ENCODE measurements at regions not wholly inside any gene's neighbourhood (a gene's known extent, or its start where the extent isn't known, plus 50 kb on each side); places are given as distances from the start of the nearest gene placed in this dataset.

GRCh38 chr5:125874717-125875116 is 548.5 kb upstream of the GRAMD2B start:
- H3K9me3 ChIP-seq (replicated peaks in 1 of 3), result no peaks in the 10 kb centered on the region
- H3K4me3 ChIP-seq, result no peak overlapping the region
- TF ChIP-seq CTCF (IDR thresholded peaks at IDR 0.05), result no peak
- no peak for TF ChIP-seq POLR2A (IDR thresholded peaks at IDR 0.05)

GRCh38 chr5:125877248-125877647 is 546.0 kb upstream of the GRAMD2B start:
- intact Hi-C loops (cut with DNase I), result no loop called here
- Histone ChIP-seq H3K4me3 (no peak overlapping the region), H3K36me3 (replicated peaks in 1 of 2) (no peaks in the 10 kb centered on the region), H3K27me3 (no peaks in the 10 kb centered on the region), H3K9me3 (replicated peaks in 1 of 3) (no peaks in the 10 kb centered on the region), H3K4me1 (replicated peaks in 1 of 2) (peaks cover 0 to 10% of the 10 kb centered on the region in 2 donors), H3K27ac (no peak overlapping the region)
- no peak for TF ChIP-seq CTCF (IDR thresholded peaks at IDR 0.05)
- no peak for TF ChIP-seq POLR2A (IDR thresholded peaks at IDR 0.05)
- no peak for DNase-seq
- 75 to 85% (median 79%) methylated on average over 3 of the region's 3 CpGs for WGBS, 4 donors

More at GRCh38 chr5:125874717-125875116, 548.5 kb upstream of the GRAMD2B start:
- H3K27me3 ChIP-seq, result no peaks in the 10 kb centered on the region
- no peak for DNase-seq
- no peak overlapping the region for H3K27ac ChIP-seq
- no peaks in the 10 kb centered on the region for H3K36me3 ChIP-seq (replicated peaks in 1 of 2)
- peaks cover 0 to 10% of the 10 kb centered on the region in 2 donors for H3K4me1 ChIP-seq (replicated peaks in 1 of 2)
- WGBS, 4 donors, result 81 to 86% (median 85%) methylated on average over 4 of the region's 4 CpGs
- intact Hi-C loops (cut with DNase I), result no loop called here

GRCh38 chr5:125882061-125882460 is 541.1 kb upstream of the GRAMD2B start:
- Histone ChIP-seq H3K9me3 (replicated peaks in 1 of 3) (no peaks in the 10 kb centered on the region), H3K36me3 (replicated peaks in 1 of 2) (no peaks in the 10 kb centered on the region), H3K4me3 (no peak overlapping the region), H3K27me3 (no peaks in the 10 kb centered on the region), H3K4me1 (replicated peaks in 1 of 2) (no peaks in the 10 kb centered on the region), H3K27ac (no peak overlapping the region)
- 72 to 88% (median 82%) methylated on average over 1 of the region's 1 CpG for WGBS, 4 donors
- no peak for DNase-seq
- TF ChIP-seq CTCF (IDR thresholded peaks at IDR 0.05) (no peak), POLR2A (IDR thresholded peaks at IDR 0.05) (no peak)
- intact Hi-C loops (cut with DNase I), result no loop called here

GRCh38 chr5:125883223-125883622 is 540.0 kb upstream of the GRAMD2B start:
- H3K9me3 ChIP-seq (replicated peaks in 1 of 3), result no peaks in the 10 kb centered on the region
- no peaks in the 10 kb centered on the region for H3K4me1 ChIP-seq (replicated peaks in 1 of 2)
- intact Hi-C loops (cut with DNase I), result no loop called here
- DNase-seq, result no peak
- TF ChIP-seq POLR2A (IDR thresholded peaks at IDR 0.05) (no peak), CTCF (IDR thresholded peaks at IDR 0.05) (no peak)
- H3K27me3 ChIP-seq, result no peaks in the 10 kb centered on the region
- no peak overlapping the region for H3K27ac ChIP-seq
- 82 to 88% (median 84%) methylated on average over 4 of the region's 4 CpGs for WGBS, 4 donors
- H3K4me3 ChIP-seq, result no peak overlapping the region
- H3K36me3 ChIP-seq (replicated peaks in 1 of 2), result no peaks in the 10 kb centered on the region
